Central memory CD4-positive, alpha-beta T cell (primary cell): ENCODE measurements at regions not wholly inside any gene's neighbourhood (a gene's known extent, or its start where the extent isn't known, plus 50 kb on each side); places are given as distances from the start of the nearest gene placed in this dataset.
"Not testable (repeated sequence)": the region's sequence is repeated elsewhere in the genome, so short reads cannot be mapped to it uniquely, and the experiment has no call there.

Experiments used
- DNase-seq: peaks from one replicate; pipeline ENCODE4 v3.0.0; 2022

DNA sequence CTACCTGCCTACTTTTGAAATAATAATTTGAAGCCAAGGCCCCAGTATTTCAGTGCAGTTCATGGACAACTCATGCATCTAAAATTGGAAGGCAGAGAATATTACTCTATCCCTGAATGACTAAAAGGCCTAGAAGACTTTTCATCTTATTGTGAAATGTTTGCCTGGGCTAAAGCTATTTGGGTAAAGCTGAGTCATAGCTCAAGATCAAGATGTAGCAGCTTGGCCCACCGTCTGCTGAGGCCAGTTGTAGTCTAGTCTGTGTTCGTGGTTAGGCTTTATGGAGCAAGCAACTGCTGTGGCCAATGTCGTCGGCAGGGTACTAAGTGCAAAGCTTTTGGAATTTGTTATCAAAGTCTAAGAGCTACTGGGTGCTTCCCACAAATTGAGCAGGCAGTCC is 929.1 kb downstream of the RAB28 start:
- no peak for DNase-seq

DNA sequence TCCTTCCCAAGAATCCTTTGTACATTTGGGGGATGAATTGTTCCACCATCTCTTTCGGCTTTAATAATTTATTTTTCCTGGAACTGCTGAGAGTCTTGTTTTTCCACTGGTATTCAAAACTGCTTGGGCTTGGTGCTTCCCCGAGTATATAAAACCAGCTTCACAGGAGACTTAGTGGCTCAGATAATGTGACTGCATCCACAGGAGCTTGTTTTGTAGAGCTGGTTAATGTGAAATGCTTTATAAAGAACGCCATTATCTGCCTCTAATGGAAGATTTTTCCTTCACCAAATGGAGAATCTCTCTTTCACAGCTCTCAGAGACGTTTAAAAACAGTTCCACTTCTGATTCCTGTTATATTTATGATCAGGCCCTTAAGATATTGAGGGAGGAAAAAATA is 935.5 kb downstream of the RAB28 start:
- no peak for DNase-seq

DNA sequence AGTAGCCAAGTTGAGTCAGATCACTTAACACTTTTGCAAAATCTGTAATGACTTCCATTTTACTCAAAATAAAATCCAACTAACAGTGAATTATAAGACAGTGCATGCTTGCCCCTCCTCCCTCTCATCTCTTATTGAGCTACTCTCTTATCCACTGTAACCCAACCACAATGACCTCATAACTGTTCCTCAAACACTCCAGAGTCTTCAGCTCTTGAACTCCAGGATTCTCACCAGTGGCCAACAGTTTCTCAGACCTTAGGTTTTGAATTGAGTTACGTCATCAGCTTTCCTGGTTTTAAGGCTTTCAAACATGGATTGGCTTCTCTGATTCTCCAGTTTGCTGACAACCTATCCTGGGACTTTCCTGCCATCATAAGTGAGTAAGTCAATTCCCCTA is 938.3 kb downstream of the RAB28 start:
- DNase-seq = no peak

DNA sequence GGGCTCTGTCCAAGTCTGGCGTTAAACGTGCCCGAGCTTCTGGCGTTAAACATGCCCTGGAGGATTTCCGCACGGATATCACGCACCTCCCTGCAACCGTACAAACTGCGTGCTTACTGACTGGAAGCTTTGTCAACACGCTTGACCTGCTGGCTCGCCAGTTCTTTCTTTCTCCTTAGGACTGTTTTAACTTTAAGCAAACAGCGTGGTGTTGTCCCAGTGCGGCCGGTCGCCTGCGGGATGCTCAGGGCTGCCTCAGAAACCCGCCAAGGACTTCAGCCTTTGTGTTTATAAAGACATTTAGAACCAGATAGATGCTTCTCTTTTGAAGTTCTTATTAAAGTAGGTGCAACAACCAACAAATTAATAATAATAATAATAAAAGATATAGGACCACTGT is 946.0 kb downstream of the RAB28 start:
- DNase-seq = no peak

DNA sequence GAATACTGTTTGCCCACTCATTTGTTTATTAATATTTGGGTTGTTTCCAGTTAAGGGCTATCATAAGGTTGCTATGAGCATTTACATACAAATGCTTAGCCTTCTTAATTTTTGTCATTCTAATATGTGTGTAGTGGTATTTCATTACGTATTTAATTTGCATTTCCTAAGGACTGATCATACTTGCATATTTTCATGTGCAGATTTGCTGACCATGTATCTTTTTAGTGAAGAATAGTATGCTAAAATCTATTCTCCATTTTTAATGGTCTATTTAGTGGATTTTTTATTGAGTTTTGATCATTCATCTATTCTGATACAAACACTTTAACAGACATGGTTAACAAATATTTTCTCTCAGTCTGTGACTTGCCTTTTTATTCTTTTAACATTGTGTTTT is 949.5 kb downstream of the RAB28 start:
- DNase-seq = no peak

DNA sequence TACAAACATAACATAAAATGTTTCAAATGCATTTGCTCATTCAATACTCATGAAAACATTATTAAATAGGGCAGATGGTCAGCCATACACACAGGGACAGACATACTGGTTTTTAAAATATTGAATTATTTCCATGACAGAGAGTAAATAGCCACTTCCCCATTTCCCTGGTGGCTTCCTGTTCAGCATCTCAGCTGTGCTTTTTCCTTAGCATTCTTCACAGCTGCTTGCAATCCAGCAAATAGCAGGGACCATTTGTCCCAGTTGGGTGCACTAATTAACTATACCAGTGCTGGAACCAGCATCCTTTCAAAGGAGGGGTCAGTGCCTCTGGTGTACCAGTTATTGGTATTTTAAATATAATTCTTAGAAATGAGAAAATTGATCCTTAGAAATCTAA is 964.7 kb downstream of the RAB28 start:
- no peak for DNase-seq

DNA sequence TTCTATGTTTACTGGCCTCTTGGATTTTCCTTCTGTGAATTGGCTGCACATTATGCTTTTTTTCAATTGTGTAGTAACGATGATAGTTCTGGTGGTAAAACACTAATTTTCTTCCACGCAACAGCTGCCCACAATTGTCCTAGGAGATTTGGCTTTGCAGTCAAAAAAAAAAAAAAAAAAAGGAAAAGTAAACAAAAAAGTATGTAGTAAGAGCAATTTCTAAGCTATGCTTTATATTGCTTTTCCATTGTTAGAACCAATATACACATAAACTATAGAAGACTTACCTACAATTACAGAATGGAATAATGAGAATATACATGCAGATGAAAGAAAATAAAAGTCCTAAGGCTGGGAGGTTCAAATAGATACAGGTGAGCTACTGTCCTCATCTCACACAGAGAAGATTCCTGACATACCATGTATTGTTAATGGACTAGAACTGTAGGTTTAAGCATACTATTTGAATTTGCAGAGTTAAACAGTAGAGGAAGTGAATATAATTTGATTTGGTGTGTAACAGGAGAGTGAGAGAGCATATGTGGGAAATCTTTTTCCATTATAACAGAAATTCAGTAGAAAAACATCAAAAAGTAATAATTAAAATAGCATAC is 976.2 kb downstream of the RAB28 start:
- no peak for DNase-seq

DNA sequence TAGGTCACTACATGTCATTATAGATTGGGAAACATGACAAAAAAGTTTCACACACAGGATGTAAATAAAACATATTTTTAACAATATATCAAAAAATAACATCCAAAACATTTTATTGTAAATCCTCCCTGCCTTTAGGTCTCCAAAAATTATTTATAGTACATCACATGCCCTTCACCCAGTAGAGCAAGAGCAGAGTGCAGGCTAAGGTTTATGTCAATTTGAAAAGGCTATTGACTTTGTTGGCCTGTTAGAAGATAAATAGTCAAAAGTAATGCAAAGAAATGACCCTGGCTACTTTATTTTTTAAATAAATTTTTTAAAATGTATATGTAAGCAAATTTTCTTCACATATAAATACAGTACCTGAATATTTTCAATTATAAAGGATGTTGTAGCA is 983.7 kb downstream of the RAB28 start:
- DNase-seq = no peak

DNA sequence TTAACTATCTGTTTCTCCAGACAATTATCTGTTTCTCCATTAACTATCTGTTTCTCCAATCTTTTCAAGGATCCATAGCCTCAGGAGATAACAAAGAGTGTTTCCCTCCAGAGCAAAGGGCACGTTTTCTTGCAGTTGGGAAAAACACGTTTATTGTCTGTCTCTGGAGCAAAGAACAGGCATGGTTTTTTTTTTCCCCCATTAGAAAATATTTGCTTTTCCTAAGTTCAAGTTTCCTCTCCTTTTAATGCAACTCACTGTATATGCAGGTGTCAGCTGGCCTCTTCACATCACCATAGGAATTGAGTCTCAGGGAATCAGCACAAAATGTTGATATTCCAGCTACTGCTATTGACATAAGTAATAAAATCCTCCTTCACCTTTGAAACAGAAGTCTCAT is 984.4 kb downstream of the RAB28 start:
- no peak for DNase-seq

DNA sequence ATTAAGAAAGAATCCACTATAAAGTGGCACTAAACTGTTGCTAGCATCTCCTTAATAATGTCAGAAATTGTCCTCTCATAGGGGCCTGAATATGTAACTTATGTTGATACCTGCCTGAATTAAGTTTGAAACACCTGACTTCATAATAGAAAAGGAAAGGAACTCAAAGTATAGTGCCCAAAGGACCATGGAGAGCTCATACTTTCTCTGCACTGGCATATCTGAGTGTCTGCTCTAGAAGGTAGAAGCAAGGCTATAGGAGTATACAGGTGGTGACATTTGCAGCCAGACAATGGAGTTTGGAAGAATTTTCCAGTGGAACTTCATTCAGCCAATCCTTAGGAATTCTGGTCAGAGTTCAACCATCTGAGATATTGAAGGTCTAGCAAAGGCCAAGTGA is 988.9 kb downstream of the RAB28 start:
- DNase-seq = no peak

DNA sequence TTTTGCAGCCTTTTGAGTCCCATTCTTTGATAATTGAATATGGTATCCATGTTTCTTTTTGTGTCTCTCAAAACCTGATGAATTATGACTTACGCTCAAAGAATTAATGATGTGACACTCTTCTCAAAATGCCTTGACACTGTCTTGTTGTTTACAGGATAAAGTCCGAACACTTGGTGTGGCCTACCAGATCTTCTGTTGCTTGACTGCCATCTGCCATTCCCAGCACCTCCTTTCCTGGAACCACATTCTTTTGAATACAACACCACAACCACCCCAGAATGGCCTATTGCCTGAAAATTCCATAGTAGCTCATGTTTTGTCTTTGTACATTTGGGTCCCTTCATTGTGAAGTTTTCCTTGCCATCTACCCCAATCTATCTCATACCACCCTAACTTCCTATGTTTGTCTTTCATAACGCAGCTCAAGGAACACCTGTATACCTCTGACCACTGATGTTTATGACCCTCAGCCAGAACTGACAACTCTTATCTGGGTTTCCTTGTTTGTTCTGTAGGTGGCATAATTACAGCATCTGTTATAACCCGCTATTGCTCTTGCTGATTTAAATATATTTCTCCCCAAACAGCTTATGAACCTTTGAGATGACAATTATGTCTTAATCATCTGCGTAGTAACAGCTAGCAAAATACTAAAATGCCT is 991.3 kb downstream of the RAB28 start:
- DNase-seq = no peak

DNA sequence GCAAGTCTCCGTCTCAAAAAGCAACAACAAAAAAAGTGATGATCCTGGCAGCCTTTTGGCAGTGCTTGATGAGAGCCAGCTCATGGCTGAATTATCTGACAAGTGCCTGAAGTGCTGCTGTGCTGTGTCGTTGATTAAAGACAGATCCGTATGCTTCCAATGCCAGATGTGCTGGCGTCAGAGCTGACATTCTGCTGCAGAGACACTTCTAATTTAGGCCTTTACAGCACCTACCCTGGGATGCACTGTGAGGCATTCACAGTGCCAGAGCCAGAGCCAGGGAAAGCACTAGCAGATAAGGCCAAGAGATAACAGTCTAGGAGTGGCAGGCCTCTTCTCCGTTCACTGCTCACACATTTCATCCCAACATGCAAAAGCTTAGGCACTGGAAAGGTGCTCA is 995.5 kb downstream of the RAB28 start:
- no peak for DNase-seq

DNA sequence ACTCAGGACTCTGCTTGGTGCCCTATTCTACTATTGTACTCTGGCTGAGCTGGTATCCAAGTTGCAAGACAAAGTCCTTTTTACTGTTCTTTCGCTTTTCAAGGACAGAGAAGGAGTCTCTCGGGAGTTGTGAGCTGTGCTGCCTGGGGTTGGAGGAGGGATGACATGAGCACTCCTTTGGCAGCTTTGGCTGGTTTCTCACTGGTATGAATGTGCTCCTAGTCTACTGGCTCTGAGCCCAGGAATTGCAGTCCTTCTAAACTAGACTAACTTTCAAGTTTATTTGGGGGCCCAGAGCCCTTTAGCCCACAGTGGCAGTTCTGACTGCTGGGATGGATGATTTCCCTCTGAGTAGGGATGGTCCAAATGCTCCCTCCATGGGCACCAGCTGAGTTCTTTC is 997.1 kb downstream of the RAB28 start:
- no peak for DNase-seq

DNA sequence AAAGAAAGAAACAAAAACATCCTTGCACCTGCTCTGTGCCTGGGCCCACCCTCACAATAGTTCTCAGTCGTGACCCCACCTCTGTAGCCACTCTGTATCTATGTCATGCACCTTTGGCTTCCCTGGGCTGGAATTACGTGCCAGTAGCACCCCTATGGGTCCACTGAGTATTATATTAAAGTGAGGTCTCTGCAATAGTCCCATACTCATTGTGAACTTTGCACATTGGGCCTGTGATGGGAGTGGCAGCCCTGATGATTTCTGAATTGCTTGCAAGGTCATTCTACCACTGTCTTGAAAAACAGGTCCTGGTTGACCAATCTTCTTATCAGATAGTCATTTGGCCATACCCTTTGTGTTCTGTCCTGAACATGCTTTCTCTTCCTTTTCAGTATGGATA is 1012.1 kb downstream of the RAB28 start:
- no peak for DNase-seq

DNA sequence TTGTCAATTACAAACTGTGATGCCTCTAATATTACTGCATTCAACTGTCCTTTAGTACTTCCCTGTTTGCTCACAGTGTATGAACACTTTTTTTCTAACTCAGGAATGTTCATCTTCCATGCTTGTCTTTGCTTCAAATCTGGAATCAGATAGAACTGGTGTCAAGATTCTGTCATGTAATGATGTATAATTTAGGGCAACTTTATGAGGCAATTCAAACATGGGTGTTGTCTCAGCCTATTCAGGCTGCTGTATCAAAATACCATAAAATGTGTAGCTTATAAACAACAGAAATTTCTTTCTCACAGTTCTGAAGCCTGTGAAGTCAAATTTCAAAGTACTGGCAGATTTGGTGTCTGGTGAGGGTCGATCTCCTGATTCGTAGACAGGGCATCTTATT is 1012.9 kb downstream of the RAB28 start:
- no peak for DNase-seq

DNA sequence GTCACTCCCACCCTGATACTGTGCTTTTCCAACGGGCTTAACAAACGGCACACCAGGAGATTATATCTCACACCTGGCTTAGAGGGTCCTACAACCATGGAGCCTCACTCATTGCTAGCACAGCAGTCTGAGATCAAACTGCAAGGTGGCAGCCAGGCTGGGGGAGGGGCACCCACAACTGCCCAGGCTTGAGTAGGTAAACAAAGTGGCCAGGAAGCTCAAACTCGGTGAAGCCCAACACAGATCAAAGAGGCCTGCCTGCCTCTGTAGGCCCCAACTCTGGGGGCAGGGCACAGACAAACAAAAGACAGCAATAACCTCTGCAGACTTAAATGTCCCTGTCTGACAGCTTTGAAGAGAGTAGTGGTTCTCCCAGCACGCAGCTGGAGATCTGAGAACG is 1022.6 kb downstream of the RAB28 start:
- not testable (repeated sequence) for DNase-seq

DNA sequence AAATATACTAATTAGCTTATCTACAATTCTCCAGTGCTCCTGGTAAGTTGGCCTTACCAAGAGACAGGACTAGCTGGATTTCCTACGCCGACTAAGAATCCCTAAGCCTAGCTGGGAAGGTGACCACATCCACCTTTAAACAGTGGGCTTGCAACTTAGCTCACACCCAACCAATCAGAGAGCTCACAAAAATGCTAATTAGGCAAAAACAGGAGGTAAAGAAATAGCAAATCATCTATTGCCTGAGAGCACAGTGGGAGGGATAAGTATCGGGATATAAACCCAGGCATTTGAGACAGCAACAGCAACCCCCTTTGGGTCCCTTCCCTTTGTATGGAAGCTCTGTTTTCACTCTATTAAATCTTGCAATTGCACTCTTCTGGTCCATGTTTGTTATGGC is 1025.0 kb downstream of the RAB28 start:
- DNase-seq = no peak

DNA sequence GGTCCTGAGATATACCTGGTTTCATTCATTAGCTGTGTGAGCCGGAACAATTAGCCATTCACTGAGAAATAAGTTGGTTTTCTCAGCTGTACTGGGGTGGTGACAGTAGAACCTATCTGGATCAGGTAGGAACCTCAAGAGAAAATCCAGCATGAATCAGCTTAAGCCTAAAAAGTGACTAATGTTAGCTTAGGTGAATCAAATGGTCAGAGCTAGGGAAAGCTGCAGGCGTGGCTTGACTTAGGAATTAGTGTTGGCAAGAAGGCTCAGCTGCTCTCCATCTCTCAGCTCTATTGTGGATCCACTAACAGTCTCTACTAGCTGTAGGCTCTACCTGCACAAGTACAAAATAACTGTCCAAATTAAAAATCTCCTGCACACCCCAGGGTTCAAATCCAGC is 1025.5 kb downstream of the RAB28 start:
- no peak for DNase-seq

DNA sequence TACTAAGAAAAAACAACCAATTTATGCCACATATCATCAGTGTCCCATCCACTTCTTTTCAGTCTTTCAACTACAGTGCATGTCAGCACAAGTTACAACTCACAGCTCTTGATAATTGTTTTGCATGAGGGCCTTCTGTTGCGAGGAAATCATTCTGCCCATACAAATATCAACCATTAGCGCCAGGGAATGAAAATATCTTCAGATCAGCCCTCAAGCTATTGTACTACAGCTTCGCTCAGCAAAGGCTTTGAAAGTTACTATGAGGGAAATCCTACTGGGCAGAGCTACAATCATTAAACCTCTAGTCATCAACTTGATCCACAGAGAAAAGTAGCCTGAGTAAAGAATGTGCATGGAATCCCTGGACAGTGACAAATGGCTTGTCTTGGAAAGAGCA is 1023.6 kb upstream of the HS3ST1 start:
- no peak for DNase-seq

DNA sequence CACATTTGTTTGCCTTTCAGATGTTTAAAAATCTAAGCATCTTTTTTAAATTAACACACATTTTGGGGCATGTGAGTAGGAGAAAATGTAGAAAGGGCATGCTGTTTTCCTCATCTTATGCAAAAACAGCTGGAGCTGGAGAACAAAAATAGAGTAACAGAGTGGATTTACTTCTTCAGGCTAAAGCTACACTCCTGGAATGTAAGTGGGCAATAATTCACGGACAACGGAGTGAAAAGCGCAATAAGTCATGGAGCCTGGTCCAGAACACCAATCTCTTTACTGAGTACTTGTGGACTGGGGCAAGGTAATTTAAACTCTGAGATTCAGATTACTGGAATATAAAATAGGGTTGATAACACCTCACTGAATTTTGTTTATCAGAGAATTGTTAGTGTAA is 1018.8 kb upstream of the HS3ST1 start:
- no peak for DNase-seq

DNA sequence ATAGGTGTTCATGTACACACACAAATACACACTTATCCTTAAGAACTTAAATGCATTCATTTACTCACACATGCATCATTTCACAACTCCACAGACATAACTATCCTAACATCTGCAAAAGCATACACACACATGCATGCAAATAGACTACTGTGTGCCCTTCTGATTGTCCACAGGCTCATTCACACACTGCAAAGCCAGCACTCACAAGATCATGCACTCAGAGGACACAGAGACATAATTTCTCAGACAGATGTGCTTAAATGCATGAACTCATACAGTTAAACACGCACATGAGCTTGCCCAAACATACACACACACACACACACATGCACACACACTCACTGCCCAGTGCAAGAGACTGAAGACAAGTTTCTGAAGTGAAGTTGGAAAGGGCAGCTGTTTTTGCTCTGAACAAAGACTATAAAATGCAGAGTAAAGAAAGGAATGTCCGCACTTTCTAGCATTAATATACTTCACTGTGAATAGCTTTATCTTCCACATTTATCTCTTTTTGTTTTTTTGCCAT is 1018.0 kb upstream of the HS3ST1 start:
- DNase-seq = no peak

DNA sequence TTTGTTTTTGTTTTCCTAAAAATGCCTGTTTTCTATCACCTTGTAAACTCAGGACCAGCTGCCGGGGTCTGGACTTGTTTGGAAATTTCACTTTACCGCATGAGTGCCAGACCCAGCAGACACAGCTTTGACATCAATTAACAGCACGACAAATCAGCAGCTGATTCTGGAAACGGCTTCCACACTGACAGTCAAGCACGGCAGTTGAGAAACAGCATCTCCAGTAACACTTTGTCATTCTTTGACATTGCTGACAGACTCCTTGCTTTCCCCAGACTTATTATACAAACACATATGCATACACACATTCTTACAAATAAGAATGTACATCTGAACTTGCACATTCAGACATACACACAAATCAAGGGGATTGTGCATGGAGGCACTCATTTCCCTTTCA is 1017.6 kb upstream of the HS3ST1 start:
- no peak for DNase-seq

DNA sequence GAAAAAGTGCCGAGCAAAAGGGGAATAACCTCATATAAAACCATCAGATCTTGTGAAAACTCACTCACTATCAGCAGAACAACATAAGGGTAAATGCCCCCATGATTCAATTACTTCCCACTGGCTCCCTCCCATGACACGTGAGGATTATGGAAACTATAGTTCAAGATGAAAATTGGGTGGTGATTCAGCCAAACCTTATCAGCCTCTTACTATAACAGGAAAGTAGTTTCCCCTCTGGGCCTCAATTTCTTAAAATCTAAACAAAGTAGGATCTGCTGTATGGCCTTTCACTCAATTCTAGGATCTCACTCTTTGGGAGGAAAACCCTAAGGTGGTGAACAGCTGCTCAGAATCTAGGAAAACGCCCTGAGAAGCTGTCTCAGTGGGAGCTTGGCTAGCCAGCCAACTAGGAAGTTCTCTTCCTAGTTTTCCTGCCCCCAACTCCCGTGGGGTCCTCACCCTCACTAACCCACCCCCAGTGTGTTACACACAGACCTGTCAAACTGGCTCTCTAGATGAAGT is 1017.1 kb upstream of the HS3ST1 start:
- no peak for DNase-seq

DNA sequence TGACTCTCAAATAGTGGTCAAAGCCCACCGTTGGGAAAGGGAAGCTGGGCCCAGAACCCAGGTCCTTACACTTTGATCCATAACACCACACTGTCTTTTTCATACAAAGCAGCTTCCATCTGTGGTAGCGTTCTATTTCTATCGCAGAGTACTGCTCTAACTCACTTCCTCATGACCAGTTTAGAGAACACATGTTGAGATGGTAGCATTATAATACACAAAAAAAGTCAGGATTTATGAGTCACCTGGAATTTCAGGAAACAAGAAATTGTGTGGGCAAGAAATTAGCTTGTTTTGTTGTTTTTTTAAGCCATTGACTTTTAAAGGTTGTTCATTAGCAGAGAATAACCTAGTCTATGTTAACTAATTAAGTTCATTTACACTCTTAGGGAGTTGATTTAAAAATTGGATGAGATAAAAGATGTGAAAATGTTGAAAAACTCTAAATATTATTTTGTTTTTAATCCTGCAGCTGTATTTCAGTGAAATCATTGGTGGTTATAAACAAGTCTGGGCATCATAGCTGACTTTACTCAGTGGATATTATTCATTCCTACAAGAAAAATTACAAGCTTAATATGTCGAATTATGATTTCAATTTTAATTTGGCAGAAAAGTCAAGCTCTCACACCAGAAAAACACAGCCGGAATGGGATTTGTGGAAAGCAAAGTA is 1011.1 kb upstream of the HS3ST1 start:
- DNase-seq = no peak
